ENCODE measurements at regions not wholly inside any gene's neighbourhood (a gene's known extent, or its start where the extent isn't known, plus 50 kb on each side); places are given as distances from the start of the nearest gene placed in this dataset.

DNA sequence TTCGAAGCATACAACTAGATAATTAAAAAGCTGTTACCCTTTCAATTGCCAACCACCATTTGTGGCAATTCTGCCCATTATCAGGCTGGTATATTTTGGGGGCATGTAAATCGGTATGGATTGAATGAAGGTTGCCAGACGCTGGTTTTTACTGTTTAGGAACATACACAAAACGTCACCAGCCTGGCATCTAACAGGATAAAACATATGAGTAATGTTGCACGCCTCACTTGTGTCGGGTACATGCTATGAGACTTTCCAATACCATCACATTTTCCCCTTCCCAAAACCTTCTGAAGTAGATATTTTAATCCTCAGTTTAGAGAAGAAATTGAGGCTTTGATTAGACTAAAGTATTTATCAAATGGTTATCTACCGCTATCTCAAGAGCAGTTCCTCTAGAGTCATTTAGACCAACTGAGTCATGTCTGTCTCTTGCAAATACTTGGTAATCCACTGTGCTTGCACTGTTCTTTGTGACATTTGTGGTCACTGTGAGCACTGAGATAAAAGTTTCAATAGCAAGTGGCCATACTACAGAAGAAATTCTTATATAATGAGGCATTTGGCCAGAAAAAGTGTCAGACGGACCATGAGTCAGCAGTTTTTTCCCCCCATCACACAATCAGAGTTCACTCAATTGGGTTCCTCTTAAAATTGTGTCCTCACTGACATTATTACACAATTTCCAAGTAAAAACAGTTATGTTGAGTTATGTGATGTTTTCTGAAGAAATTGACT lies 498.7 kb downstream of the NXPH1 start:
- H3K4me1 ChIP-seq (ENCODE audit: control insufficient read depth, extremely low read depth, insufficient read depth, low read length) = no peaks in the 10 kb centered on the region
- DNase-seq (ENCODE audit: low read depth, low spot score) = no peak
- no peaks in the 10 kb centered on the region for H3K9me3 ChIP-seq (ENCODE audit: control insufficient read depth, low read depth, low read length)
- H4K20me1 ChIP-seq (ENCODE audit: control insufficient read depth, extremely low read depth, insufficient read depth, low read length) = no peaks in the 10 kb centered on the region
- no peaks in the 10 kb centered on the region for H3K79me2 ChIP-seq (ENCODE audit: control insufficient read depth, insufficient read depth, low read length)
- H3K4me3 ChIP-seq (ENCODE audit: control insufficient read depth in 2 of 3, extremely low read depth in 1 of 3, insufficient read depth in 2 of 3, low read depth in 1 of 3, low read length in 3 of 3) = no peak overlapping the region
- TF ChIP-seq EZH2 (IDR thresholded peaks at IDR 0.05; ENCODE audit: low read length) = no peak
- TF ChIP-seq, protein P1, sequence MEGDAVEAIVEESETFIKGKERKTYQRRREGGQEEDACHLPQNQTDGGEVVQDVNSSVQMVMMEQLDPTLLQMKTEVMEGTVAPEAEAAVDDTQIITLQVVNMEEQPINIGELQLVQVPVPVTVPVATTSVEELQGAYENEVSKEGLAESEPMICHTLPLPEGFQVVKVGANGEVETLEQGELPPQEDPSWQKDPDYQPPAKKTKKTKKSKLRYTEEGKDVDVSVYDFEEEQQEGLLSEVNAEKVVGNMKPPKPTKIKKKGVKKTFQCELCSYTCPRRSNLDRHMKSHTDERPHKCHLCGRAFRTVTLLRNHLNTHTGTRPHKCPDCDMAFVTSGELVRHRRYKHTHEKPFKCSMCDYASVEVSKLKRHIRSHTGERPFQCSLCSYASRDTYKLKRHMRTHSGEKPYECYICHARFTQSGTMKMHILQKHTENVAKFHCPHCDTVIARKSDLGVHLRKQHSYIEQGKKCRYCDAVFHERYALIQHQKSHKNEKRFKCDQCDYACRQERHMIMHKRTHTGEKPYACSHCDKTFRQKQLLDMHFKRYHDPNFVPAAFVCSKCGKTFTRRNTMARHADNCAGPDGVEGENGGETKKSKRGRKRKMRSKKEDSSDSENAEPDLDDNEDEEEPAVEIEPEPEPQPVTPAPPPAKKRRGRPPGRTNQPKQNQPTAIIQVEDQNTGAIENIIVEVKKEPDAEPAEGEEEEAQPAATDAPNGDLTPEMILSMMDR (optimal IDR thresholded peaks at IDR 0.05 in 1 of 3, IDR thresholded peaks at IDR 0.05 in 1 of 3, conservative IDR thresholded peaks at IDR 0.05 in 1 of 3; ENCODE audit: extremely low read depth in 1 of 3, insufficient read depth in 2 of 3, low read length in 3 of 3) = no peak
- no peak overlapping the region for H3K9ac ChIP-seq (ENCODE audit: control insufficient read depth, extremely low read depth, insufficient read depth, low read length)
- dilution Hi-C loops (cut with MboI; ENCODE audit: extremely low pct_ligation_motif_present, low sequenced_read_pairs) = no loop called here
- no peaks in the 10 kb centered on the region for H3K27me3 ChIP-seq (ENCODE audit: control insufficient read depth, extremely low read depth, insufficient read depth, low read length)
- no peak for FAIRE-seq
- H3K36me3 ChIP-seq (ENCODE audit: control insufficient read depth in 2 of 2, extremely low read depth in 1 of 2, insufficient read depth in 2 of 2, low read length in 2 of 2) = no peaks in the 10 kb centered on the region
- H3K9me1 ChIP-seq (ENCODE audit: control insufficient read depth, extremely low read depth, insufficient read depth, low read length) = no peaks in the 10 kb centered on the region
- no peak overlapping the region for H3K4me2 ChIP-seq (ENCODE audit: control insufficient read depth, extremely low read depth, insufficient read depth, low read depth, low read length)
- no peak overlapping the region for H2AFZ ChIP-seq (ENCODE audit: control insufficient read depth, low read length)
- H3K27ac ChIP-seq (ENCODE audit: control insufficient read depth, insufficient read depth, low read length) = no peak overlapping the region

DNA sequence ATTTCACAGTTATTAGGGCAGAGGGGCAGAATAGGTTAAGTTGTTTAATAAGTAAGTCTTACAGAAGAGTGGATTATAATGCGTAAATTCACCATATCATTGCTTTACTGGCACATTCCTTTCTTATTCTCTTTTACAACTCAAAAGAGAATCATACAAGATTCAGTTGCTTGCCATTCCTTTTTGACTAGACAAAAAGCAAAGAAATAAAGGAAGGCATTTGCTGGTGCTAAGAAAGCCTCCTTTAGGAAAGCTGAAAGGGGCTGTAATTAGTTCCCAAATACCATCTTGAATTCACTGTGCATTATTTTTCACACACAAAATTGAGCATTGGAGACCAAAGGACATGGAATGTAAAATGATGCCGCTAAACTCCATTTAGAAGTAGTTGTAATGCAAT lies 499.3 kb downstream of the NXPH1 start:
- DNase-seq (ENCODE audit: low read depth, low spot score) = no peak
- Histone ChIP-seq H3K9me1 (ENCODE audit: control insufficient read depth, extremely low read depth, insufficient read depth, low read length) (no peaks in the 10 kb centered on the region), H3K27ac (ENCODE audit: control insufficient read depth, insufficient read depth, low read length) (no peak overlapping the region), H2AFZ (ENCODE audit: control insufficient read depth, low read length) (no peak overlapping the region), H3K9ac (ENCODE audit: control insufficient read depth, extremely low read depth, insufficient read depth, low read length) (no peak overlapping the region), H4K20me1 (ENCODE audit: control insufficient read depth, extremely low read depth, insufficient read depth, low read length) (no peaks in the 10 kb centered on the region), H3K9me3 (ENCODE audit: control insufficient read depth, low read depth, low read length) (no peaks in the 10 kb centered on the region), H3K36me3 (ENCODE audit: control insufficient read depth in 2 of 2, extremely low read depth in 1 of 2, insufficient read depth in 2 of 2, low read length in 2 of 2) (no peaks in the 10 kb centered on the region), H3K79me2 (ENCODE audit: control insufficient read depth, insufficient read depth, low read length) (no peaks in the 10 kb centered on the region), H3K4me1 (ENCODE audit: control insufficient read depth, extremely low read depth, insufficient read depth, low read length) (no peaks in the 10 kb centered on the region), H3K4me2 (ENCODE audit: control insufficient read depth, extremely low read depth, insufficient read depth, low read depth, low read length) (no peak overlapping the region), H3K4me3 (ENCODE audit: control insufficient read depth in 2 of 3, extremely low read depth in 1 of 3, insufficient read depth in 2 of 3, low read depth in 1 of 3, low read length in 3 of 3) (no peak overlapping the region), H3K27me3 (ENCODE audit: control insufficient read depth, extremely low read depth, insufficient read depth, low read length) (no peaks in the 10 kb centered on the region)
- dilution Hi-C loops (cut with MboI; ENCODE audit: extremely low pct_ligation_motif_present, low sequenced_read_pairs) = no loop called here
- TF ChIP-seq, protein P1 (optimal IDR thresholded peaks at IDR 0.05 in 1 of 3, IDR thresholded peaks at IDR 0.05 in 1 of 3, conservative IDR thresholded peaks at IDR 0.05 in 1 of 3; ENCODE audit: extremely low read depth in 1 of 3, insufficient read depth in 2 of 3, low read length in 3 of 3) = no peak
- TF ChIP-seq EZH2 (IDR thresholded peaks at IDR 0.05; ENCODE audit: low read length) = no peak
- no peak for FAIRE-seq

Data from keratinocyte (primary cell).